Right lobe of liver (tissue), 6 donors: ENCODE measurements at regions not wholly inside any gene's neighbourhood (a gene's known extent, or its start where the extent isn't known, plus 50 kb on each side); places are given as distances from the start of the nearest gene placed in this dataset.

Source experiments
- ATAC-seq, 4 donors: fragments of 200-7000 bp; cut with Tn5 transposase; one replicate each; pipeline ENCODE4 v1.9.1; 2020; ENCODE audit warnings: mild to moderate bottlenecking in 4 of 4, moderate library complexity in 4 of 4
- DNase-seq, 3 donors: peaks; one replicate each; pipeline ENCODE4 v3.0.0-alpha.2; 2020
- H3K27ac ChIP-seq, 3 donors: fragments of 200-600 bp; one replicate each; pipeline ENCODE4 v1.8.0; 2022
- H3K27me3 ChIP-seq, 2 donors: fragments of 200-600 bp; one replicate each; pipeline ENCODE4 v1.8.0; 2022
- H3K36me3 ChIP-seq, 4 donors: fragments of 200-600 bp; sonication (generic) in 1 of 4; one replicate each; pipeline versions ENCODE4 v1.5.1 to v1.8.0; 2017 to 2022; ENCODE audit warnings: control low read depth in 1 of 4
- H3K4me1 ChIP-seq, 4 donors: fragments of 200-600 bp; sonication (generic) in 1 of 4; one replicate each; pipeline versions ENCODE4 v1.5.1 to v1.8.0; 2017 to 2022; ENCODE audit warnings: control low read depth in 1 of 4
- H3K4me3 ChIP-seq, 3 donors: fragments of 200-600 bp; one replicate each; pipeline ENCODE4 v1.8.0; 2022
- H3K9me3 ChIP-seq, 4 donors: fragments of 200-600 bp; sonication (generic) in 1 of 4; one replicate each; pipeline versions ENCODE4 v1.5.1 to v1.8.0; 2017 to 2022; ENCODE audit warnings: control low read depth in 1 of 4
- POLR2A ChIP-seq: fragments of 450-650 bp; IDR thresholded peaks from one replicate; pipeline ENCODE4 v1.6.1; 2017; ENCODE audit warnings: antibody characterized with exemption, mild to moderate bottlenecking
- WGBS: methylation state at CpG from one replicate; pipeline ENCODE4 v1.1.6; 2018; ENCODE audit warnings: low coverage, low lambda C conversion rate; ENCODE audit not compliant: insufficient coverage; ENCODE audit errors: missing lambda C conversion rate; 5-methylcytosine and 5-hydroxymethylcytosine counted together
- intact Hi-C, 2 donors: fragments of 100-400 bp; cut with DNase I; formaldehyde crosslinking; loops; one replicate each; pipeline versions ENCODE4 v1.11.2 to v1.14.1; 2022
- TF ChIP-seq, protein P1 (sequence below), 4 donors: fragments of 200-600 bp in 3 of 4; fragments of 450-650 bp in 1 of 4; IDR thresholded peaks; one replicate each; pipeline versions ENCODE4 v1.5.1 to v1.8.0; 2016 to 2022; ENCODE audit warnings: antibody characterized with exemption in 4 of 4, mild to moderate bottlenecking in 2 of 4
- donor health status: DM: no; HTN: yes; CAD: no.
- donor health status: DM: no; HTN: no; CAD: no.
- donor health status: DM: no; HTN: no; CAD: no.
- donor health status: DM: no; HTN: yes; CAD: no.
- donor health status: DM: no; HTN: yes; CAD: no.

DNA sequence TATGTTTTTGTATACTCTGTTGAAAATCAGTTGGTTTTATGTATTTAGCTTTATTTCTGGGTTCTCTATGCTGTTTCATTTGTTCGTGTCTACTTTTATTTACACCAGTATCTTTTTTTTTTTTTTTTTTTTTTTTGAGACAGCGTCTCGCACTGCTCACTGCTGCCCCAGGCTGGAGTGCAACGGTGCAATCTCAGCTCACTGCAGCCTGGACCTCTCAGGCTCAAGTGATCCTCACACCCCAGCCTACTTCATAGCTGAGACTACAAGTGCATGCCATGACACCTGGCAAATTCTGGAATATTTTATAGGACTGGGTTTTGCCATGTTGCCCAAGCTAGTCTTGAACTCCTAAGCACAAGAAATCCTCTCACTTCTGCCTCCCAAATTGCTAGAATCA, 869.4 kb upstream of the CDH6 start:
- ATAC-seq = no peak

DNA sequence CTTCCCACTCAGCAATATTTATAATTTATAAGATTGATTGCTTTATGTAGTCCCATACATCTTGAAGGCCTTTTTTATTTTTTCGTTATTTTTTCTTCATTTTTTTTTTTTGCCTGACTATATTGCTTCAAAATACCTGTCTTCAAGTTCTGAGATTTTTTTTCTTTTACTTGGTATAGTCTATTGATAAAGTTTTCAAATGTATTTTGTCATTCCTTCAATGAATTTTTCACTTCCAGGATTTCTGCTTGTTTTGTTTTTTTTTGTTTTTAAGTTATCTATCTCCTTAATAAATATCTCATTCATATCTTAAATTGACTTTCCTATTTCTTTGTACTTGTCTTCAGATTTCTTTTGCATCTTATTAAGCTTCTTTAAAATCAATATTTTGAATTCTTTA, 905.6 kb upstream of the CDH6 start:
- no peaks in the 10 kb centered on the region for H3K36me3 ChIP-seq
- H3K4me1 ChIP-seq = no peaks in the 10 kb centered on the region
- 30% methylated on average over 1 of the region's 1 CpG for WGBS
- H3K9me3 ChIP-seq = no peaks in the 10 kb centered on the region
- no peak overlapping the region for H3K4me3 ChIP-seq
- no peaks in the 10 kb centered on the region for H3K27me3 ChIP-seq
- TF ChIP-seq, protein P1, sequence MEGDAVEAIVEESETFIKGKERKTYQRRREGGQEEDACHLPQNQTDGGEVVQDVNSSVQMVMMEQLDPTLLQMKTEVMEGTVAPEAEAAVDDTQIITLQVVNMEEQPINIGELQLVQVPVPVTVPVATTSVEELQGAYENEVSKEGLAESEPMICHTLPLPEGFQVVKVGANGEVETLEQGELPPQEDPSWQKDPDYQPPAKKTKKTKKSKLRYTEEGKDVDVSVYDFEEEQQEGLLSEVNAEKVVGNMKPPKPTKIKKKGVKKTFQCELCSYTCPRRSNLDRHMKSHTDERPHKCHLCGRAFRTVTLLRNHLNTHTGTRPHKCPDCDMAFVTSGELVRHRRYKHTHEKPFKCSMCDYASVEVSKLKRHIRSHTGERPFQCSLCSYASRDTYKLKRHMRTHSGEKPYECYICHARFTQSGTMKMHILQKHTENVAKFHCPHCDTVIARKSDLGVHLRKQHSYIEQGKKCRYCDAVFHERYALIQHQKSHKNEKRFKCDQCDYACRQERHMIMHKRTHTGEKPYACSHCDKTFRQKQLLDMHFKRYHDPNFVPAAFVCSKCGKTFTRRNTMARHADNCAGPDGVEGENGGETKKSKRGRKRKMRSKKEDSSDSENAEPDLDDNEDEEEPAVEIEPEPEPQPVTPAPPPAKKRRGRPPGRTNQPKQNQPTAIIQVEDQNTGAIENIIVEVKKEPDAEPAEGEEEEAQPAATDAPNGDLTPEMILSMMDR (IDR thresholded peaks at IDR 0.05) = no peak
- no peak for TF ChIP-seq POLR2A
- no peak for DNase-seq
- intact Hi-C loops = no loop called here
- H3K27ac ChIP-seq = no peak overlapping the region
- ATAC-seq = no peak

More for the DNA sequence above, 869.4 kb upstream of the CDH6 start:
- no peaks in the 10 kb centered on the region for H3K36me3 ChIP-seq
- no peaks in the 10 kb centered on the region for H3K27me3 ChIP-seq
- intact Hi-C loops = no loop called here
- no peak overlapping the region for H3K4me3 ChIP-seq
- WGBS = 18% methylated on average over 4 of the region's 4 CpGs
- H3K27ac ChIP-seq = no peak overlapping the region
- H3K9me3 ChIP-seq = no peaks in the 10 kb centered on the region
- no peaks in the 10 kb centered on the region for H3K4me1 ChIP-seq
- DNase-seq = no peak
- TF ChIP-seq, protein P1 (IDR thresholded peaks at IDR 0.05) = no peak
- no peak for TF ChIP-seq POLR2A

DNA sequence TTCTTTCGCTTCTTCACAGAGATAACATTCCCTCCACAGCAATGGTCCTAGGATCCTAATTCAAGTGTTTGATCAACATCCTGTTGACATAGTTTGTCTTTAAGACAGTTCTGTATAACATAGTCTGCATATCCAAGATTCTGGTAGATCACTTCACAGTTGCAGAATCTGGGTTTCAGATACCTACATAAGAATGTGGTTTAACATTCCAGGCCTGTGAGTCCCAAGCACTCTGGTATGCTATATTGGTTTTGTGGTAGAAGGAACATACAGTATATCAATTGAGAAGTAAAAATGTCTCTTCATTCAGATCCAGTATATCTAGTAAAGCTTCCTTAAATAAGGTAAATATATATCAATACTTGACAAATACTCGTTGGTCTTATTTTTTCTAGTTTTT, 914.2 kb upstream of the CDH6 start:
- Histone ChIP-seq H3K27ac (no peak overlapping the region), H3K36me3 (no peaks in the 10 kb centered on the region), H3K4me1 (no peaks in the 10 kb centered on the region), H3K9me3 (no peaks in the 10 kb centered on the region), H3K4me3 (no peak overlapping the region), H3K27me3 (no peaks in the 10 kb centered on the region)
- WGBS = 42% methylated on average over 2 of the region's 2 CpGs
- no peak for TF ChIP-seq POLR2A
- TF ChIP-seq, protein P1 (IDR thresholded peaks at IDR 0.05) = no peak
- ATAC-seq (no peak), DNase-seq (no peak)
- intact Hi-C loops = no loop called here

DNA sequence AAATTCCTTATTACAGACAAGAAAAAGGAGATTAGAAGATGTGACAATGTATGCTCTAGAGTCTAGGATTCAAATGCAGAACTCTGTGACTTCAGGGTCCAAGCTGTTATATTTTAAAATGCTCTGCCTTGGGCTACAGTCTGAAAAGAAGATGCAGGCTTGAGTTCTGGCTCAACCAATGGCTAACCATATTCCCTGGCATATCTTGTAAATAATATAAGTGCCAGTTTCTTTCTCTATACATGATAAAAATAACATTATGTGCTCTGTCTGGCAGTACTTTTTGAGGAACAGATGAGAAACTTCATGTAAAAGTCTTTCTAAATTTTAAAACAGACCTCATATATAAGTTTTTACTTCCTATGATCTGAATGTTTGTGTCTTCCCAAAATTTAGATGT, 926.5 kb upstream of the CDH6 start:
- no peaks in the 10 kb centered on the region for H3K27me3 ChIP-seq
- H3K27ac ChIP-seq = no peak overlapping the region
- DNase-seq = no peak
- TF ChIP-seq, protein P1 (IDR thresholded peaks at IDR 0.05) = no peak
- TF ChIP-seq POLR2A = no peak
- H3K9me3 ChIP-seq = no peaks in the 10 kb centered on the region
- H3K4me3 ChIP-seq = no peak overlapping the region
- no peak for ATAC-seq
- H3K4me1 ChIP-seq = no peaks in the 10 kb centered on the region
- intact Hi-C loops = no loop called here
- no peaks in the 10 kb centered on the region for H3K36me3 ChIP-seq

DNA sequence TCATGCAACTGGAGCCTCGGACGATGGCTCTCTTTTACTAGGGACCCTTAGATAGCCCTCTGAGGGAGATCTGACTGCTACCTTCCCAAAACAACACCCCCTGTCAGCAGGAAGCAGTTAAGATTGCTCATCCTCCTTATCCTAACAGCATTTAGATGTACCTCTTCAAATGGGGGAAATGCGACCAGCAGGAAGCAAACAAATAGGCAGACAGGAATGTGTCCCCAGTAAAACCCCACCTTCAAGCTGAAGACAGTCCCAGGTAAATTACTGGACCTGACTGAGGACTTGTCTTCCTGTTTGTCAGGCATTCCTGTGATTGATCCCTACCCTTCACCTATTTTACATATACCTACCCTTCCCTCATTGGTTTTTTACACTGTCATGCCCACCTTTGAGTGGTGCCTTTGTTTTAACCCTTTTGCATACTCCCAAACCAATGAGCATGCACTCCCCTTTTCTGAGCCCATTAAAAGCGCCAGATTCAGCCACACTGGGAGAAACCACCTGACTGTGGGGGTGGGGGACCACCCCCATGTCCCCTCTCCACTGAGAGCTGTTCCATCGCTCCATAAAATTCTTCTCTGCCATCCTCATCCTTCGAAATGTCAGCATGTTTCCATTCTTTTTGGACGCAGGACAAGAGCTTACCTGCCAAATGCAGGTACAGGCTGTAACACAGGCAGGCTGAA, 954.0 kb upstream of the CDH6 start:
- intact Hi-C loops = no loop called here
- ATAC-seq = no peak
- TF ChIP-seq, protein P1 (IDR thresholded peaks at IDR 0.05) = no peak
- no peak for TF ChIP-seq POLR2A

More for the DNA sequence above, 954.0 kb upstream of the CDH6 start:
- Histone ChIP-seq H3K4me3 (no peak overlapping the region), H3K27ac (no peak overlapping the region), H3K9me3 (no peaks in the 10 kb centered on the region), H3K36me3 (no peaks in the 10 kb centered on the region), H3K4me1 (no peaks in the 10 kb centered on the region), H3K27me3 (no peaks in the 10 kb centered on the region)
- DNase-seq = no peak
- 38% methylated on average over 7 of the region's 7 CpGs for WGBS
